ENCODE measurements at regions not wholly inside any gene's neighbourhood (a gene's known extent, or its start where the extent isn't known, plus 50 kb on each side); places are given as distances from the start of the nearest gene placed in this dataset.

DNA sequence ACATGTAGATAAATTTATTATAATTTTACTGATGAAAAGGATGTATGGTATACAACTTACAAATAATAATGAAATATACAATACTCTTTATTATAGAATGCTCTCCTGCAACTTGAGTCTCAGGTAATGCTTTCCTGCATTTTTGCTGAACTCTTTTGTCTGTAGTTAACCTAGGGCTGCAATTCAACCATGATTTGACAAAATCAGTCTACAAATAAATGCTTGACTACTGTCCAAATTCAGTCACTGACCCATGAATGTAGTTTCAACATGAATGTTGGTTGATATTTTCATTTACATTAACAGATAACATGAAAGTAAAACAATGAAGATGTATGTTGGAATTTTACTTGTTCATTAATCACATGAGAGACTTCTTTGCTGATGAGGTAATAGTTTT lies 320.9 kb downstream of the ZSWIM6 start:
- Histone ChIP-seq H3K4me3 (ENCODE audit: low read depth in 1 of 3, low read length in 3 of 3) (no peak overlapping the region), H3K36me3 (ENCODE audit: control insufficient read depth in 3 of 3, insufficient read depth in 2 of 3, low read depth in 1 of 3, low read length in 3 of 3) (no peaks in the 10 kb centered on the region), H3K27ac (ENCODE audit: low read depth in 1 of 3, low read length in 2 of 3) (no peak overlapping the region), H3K4me1 (ENCODE audit: control insufficient read depth in 3 of 3, insufficient read depth in 2 of 3, low read depth in 1 of 3, low read length in 2 of 3) (no peaks in the 10 kb centered on the region), H3K9me3 (ENCODE audit: control insufficient read depth in 2 of 2, insufficient read depth in 1 of 2, low read depth in 1 of 2, low read length in 1 of 2) (no peaks in the 10 kb centered on the region), H3K27me3 (ENCODE audit: control insufficient read depth in 3 of 3, insufficient read depth in 3 of 3, low read length in 3 of 3) (peaks cover 0 to 2% (median 0%) of the 10 kb centered on the region in 3 donors)
- FAIRE-seq (no peak), DNase-seq (no peak)

DNA sequence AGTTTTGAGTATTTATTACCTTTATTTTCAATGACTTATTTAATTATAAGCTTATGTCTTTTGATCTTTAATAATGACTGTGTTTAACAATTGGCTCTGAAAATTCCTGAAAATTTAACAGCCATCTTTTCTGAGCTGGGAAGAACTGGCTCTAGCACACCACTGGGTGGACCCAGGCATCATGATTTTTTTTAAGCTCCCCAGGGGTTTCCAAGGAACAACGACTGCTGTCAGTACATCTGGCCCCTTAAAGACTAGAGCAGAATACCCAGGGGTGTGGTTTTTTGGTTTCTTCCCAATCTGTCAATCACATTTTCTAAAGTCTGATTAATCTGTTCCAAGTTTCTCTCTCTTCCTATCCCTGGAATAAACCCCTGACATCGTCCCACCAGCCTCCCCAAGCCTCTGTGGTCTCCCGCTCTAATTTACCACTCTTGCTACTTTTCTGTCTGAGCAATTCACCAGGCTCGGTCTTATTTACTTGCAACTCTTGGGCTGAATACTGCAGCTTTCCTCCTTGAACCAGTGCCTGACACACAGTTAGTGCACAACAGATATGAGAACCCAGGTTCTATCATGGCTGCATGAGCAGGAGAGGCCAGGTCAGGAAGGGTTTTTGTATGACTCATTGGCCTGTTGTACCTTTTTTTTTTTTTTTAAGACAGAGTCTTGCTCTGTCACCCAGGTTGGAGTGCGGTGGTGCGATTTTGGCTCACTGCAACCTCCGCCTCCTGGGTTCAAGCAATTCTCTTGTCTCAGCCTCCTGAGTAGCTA lies 321.9 kb downstream of the ZSWIM6 start:
- Histone ChIP-seq H3K9me3 (ENCODE audit: control insufficient read depth in 2 of 2, insufficient read depth in 1 of 2, low read depth in 1 of 2, low read length in 1 of 2) (no peaks in the 10 kb centered on the region), H3K27ac (ENCODE audit: low read depth in 1 of 3, low read length in 2 of 3) (no peak overlapping the region), H3K27me3 (ENCODE audit: control insufficient read depth in 3 of 3, insufficient read depth in 3 of 3, low read length in 3 of 3) (peaks cover 0 to 2% (median 0%) of the 10 kb centered on the region in 3 donors), H3K4me3 (ENCODE audit: low read depth in 1 of 3, low read length in 3 of 3) (no peak overlapping the region), H3K4me1 (ENCODE audit: control insufficient read depth in 3 of 3, insufficient read depth in 2 of 3, low read depth in 1 of 3, low read length in 2 of 3) (peaks cover 0 to 4% (median 0%) of the 10 kb centered on the region in 3 donors), H3K36me3 (ENCODE audit: control insufficient read depth in 3 of 3, insufficient read depth in 2 of 3, low read depth in 1 of 3, low read length in 3 of 3) (no peaks in the 10 kb centered on the region)
- DNase-seq: no peak
- 87 to 91% (median 89%) methylated on average over 7 of the region's 7 CpGs for WGBS, 3 donors
- no peak for FAIRE-seq

DNA sequence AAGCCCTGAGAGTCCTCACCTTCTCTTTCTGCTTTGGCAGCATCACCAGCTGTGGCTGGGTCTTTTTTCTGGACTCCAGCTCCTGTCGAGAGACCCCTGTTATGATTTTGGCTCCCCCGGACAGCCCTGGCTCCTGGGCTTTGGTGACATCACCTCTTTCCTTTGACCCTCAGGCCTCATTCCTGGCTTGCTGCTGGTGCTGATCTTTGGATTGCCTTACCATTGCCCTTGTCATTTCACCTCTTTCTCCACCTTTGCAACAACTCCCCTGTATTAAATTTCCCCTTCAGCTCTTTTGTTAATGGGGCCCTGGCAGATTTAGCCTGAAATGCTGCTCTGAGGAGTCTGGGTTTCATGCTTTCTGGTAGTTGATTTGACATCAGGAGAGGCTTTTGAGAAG lies 322.8 kb downstream of the ZSWIM6 start:
- DNase-seq (no peak), FAIRE-seq (no peak)
- H3K4me1 ChIP-seq (ENCODE audit: control insufficient read depth in 3 of 3, insufficient read depth in 2 of 3, low read depth in 1 of 3, low read length in 2 of 3): peaks cover 0 to 6% (median 0%) of the 10 kb centered on the region in 3 donors
- no peaks in the 10 kb centered on the region for H3K36me3 ChIP-seq (ENCODE audit: control insufficient read depth in 3 of 3, insufficient read depth in 2 of 3, low read depth in 1 of 3, low read length in 3 of 3)
- no peak overlapping the region for H3K27ac ChIP-seq (ENCODE audit: low read depth in 1 of 3, low read length in 2 of 3)
- H3K27me3 ChIP-seq (ENCODE audit: control insufficient read depth in 3 of 3, insufficient read depth in 3 of 3, low read length in 3 of 3): peaks cover 0 to 2% (median 0%) of the 10 kb centered on the region in 3 donors
- H3K4me3 ChIP-seq (ENCODE audit: low read depth in 1 of 3, low read length in 3 of 3): no peak overlapping the region
- no peaks in the 10 kb centered on the region for H3K9me3 ChIP-seq (ENCODE audit: control insufficient read depth in 2 of 2, insufficient read depth in 1 of 2, low read depth in 1 of 2, low read length in 1 of 2)
- 90 to 92% (median 91%) methylated on average over 2 of the region's 2 CpGs for WGBS, 3 donors

DNA sequence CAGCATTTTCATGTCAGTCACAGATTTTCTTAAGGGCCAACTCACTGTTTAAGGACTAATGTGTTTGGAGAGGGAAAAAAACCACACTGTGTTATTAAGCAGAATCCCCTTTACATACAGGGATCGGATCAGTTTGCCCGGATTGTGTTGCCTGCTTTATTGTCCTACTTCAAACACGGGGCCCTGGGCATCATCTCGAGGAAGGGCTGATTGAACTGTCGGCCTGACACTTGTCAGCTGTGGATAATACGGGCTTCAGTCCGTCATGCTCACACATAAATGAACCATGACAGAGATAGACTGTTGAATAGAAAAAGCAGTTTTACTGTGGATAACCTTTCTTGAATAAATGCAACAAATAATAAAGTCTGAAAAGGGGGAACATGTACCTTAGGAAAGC lies 325.0 kb downstream of the ZSWIM6 start:
- Histone ChIP-seq H3K4me3 (ENCODE audit: low read depth in 1 of 3, low read length in 3 of 3) (no peak overlapping the region), H3K27ac (ENCODE audit: low read depth in 1 of 3, low read length in 2 of 3) (no peak overlapping the region), H3K4me1 (ENCODE audit: control insufficient read depth in 3 of 3, insufficient read depth in 2 of 3, low read depth in 1 of 3, low read length in 2 of 3) (peaks cover 0 to 6% (median 0%) of the 10 kb centered on the region in 3 donors), H3K27me3 (ENCODE audit: control insufficient read depth in 3 of 3, insufficient read depth in 3 of 3, low read length in 3 of 3) (peaks cover 0 to 2% (median 0%) of the 10 kb centered on the region in 3 donors), H3K9me3 (ENCODE audit: control insufficient read depth in 2 of 2, insufficient read depth in 1 of 2, low read depth in 1 of 2, low read length in 1 of 2) (no peaks in the 10 kb centered on the region), H3K36me3 (ENCODE audit: control insufficient read depth in 3 of 3, insufficient read depth in 2 of 3, low read depth in 1 of 3, low read length in 3 of 3) (no peaks in the 10 kb centered on the region)
- DNase-seq (no peak), FAIRE-seq (no peak)
- WGBS, 3 donors: 84 to 93% (median 87%) methylated on average over 7 of the region's 7 CpGs

DNA sequence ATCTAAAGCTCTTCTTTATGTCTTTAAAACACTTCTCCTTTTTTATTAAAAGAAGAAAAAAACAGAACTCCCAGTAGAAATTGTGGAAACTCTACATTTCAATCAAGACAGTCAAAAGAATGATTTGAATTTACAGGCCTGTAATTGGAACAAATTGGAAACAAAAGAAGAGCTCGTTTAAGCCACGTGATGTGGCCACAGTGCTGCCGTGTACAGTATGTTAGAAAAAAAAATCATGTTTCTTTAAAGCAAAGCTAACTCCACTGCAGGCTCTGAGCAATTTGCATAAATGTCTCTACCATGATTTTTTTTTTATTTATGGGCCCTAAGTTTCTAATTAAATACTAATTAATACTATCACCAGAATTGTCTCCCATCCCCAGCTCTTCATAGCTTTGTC lies 325.6 kb downstream of the ZSWIM6 start:
- FAIRE-seq: no peak
- no peak overlapping the region for H3K27ac ChIP-seq (ENCODE audit: low read depth in 1 of 3, low read length in 2 of 3)
- peaks cover 0 to 2% (median 0%) of the 10 kb centered on the region in 3 donors for H3K27me3 ChIP-seq (ENCODE audit: control insufficient read depth in 3 of 3, insufficient read depth in 3 of 3, low read length in 3 of 3)
- DNase-seq: no peak
- H3K4me1 ChIP-seq (ENCODE audit: control insufficient read depth in 3 of 3, insufficient read depth in 2 of 3, low read depth in 1 of 3, low read length in 2 of 3): peaks cover 0 to 6% (median 0%) of the 10 kb centered on the region in 3 donors
- H3K4me3 ChIP-seq (ENCODE audit: low read depth in 1 of 3, low read length in 3 of 3): no peak overlapping the region
- no peaks in the 10 kb centered on the region for H3K9me3 ChIP-seq (ENCODE audit: control insufficient read depth in 2 of 2, insufficient read depth in 1 of 2, low read depth in 1 of 2, low read length in 1 of 2)
- no peaks in the 10 kb centered on the region for H3K36me3 ChIP-seq (ENCODE audit: control insufficient read depth in 3 of 3, insufficient read depth in 2 of 3, low read depth in 1 of 3, low read length in 3 of 3)
- 55 to 76% (median 72%) methylated on average over 3 of the region's 3 CpGs for WGBS, 3 donors

DNA sequence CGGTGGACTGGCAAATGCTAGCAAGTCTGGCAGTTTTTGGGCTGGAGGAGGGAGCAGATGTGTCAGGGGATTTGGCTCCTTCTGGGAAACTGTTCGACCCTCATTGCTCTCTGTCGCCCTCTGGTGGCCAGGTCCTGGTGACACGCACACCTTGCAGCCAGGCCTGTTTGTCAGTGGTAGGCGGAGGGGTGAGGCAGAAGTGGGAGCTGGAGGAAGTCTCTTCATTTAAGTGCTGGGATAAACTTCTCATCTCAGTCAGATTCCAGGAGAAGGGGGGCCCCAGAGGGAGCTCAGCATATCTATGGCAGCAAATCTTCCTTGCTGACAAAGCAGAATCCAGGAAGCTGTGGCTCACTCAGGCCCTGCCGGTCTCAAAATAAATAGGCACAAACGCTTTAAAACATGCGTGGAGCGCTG lies 326.5 kb downstream of the ZSWIM6 start:
- peaks cover 0 to 2% (median 0%) of the 10 kb centered on the region in 3 donors for H3K27me3 ChIP-seq (ENCODE audit: control insufficient read depth in 3 of 3, insufficient read depth in 3 of 3, low read length in 3 of 3)
- peak overlapping the region in 1 of 3 donors; percentile 60 for H3K27ac ChIP-seq (ENCODE audit: low read depth in 1 of 3, low read length in 2 of 3)
- no peak for FAIRE-seq
- DNase-seq: peak; percentile 80 to 88
- no peaks in the 10 kb centered on the region for H3K36me3 ChIP-seq (ENCODE audit: control insufficient read depth in 3 of 3, insufficient read depth in 2 of 3, low read depth in 1 of 3, low read length in 3 of 3)
- no peaks in the 10 kb centered on the region for H3K9me3 ChIP-seq (ENCODE audit: control insufficient read depth in 2 of 2, insufficient read depth in 1 of 2, low read depth in 1 of 2, low read length in 1 of 2)
- H3K4me1 ChIP-seq (ENCODE audit: control insufficient read depth in 3 of 3, insufficient read depth in 2 of 3, low read depth in 1 of 3, low read length in 2 of 3): peaks cover 0 to 6% (median 0%) of the 10 kb centered on the region in 3 donors
- WGBS, 3 donors: 30 to 35% (median 35%) methylated on average over 9 of the region's 9 CpGs
- peak overlapping the region in 1 of 3 donors; percentile 12 for H3K4me3 ChIP-seq (ENCODE audit: low read depth in 1 of 3, low read length in 3 of 3)

DNA sequence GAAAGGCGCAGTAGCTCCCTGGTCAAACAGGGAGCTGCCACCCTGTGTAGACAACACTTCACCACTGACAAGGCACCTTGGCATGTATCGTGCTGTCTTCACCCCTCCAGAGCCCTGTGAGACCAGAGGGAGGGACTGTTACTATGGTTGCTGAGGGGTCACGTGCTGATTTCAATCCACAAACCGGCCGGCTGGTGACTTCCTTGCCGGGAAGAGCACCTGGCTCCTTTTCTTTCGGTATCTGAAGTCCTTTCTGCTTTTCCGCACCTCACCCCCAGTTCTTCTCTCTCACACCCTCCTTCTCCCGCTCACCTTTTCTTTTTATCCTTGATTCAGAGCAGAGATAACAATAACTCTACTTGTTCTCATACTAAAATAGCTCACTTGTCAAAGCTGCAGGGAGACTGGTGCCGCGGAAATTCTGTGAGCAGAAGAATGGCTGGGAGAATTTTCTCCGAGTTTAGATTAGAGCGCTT lies 327.2 kb downstream of the ZSWIM6 start:
- Histone ChIP-seq H3K4me1 (ENCODE audit: control insufficient read depth in 3 of 3, insufficient read depth in 2 of 3, low read depth in 1 of 3, low read length in 2 of 3) (peaks cover 0 to 6% (median 0%) of the 10 kb centered on the region in 3 donors), H3K36me3 (ENCODE audit: control insufficient read depth in 3 of 3, insufficient read depth in 2 of 3, low read depth in 1 of 3, low read length in 3 of 3) (no peaks in the 10 kb centered on the region), H3K9me3 (ENCODE audit: control insufficient read depth in 2 of 2, insufficient read depth in 1 of 2, low read depth in 1 of 2, low read length in 1 of 2) (no peaks in the 10 kb centered on the region), H3K4me3 (ENCODE audit: low read depth in 1 of 3, low read length in 3 of 3) (peak overlapping the region in 2 of 3 donors; percentile 12 to 24), H3K27ac (ENCODE audit: low read depth in 1 of 3, low read length in 2 of 3) (peak overlapping the region in 1 of 3 donors; percentile 60), H3K27me3 (ENCODE audit: control insufficient read depth in 3 of 3, insufficient read depth in 3 of 3, low read length in 3 of 3) (no peaks in the 10 kb centered on the region)
- WGBS, 3 donors: 29 to 65% (median 40%) methylated on average over 13 of the region's 13 CpGs
- DNase-seq: peak; percentile 80 to 89
- FAIRE-seq: no peak

DNA sequence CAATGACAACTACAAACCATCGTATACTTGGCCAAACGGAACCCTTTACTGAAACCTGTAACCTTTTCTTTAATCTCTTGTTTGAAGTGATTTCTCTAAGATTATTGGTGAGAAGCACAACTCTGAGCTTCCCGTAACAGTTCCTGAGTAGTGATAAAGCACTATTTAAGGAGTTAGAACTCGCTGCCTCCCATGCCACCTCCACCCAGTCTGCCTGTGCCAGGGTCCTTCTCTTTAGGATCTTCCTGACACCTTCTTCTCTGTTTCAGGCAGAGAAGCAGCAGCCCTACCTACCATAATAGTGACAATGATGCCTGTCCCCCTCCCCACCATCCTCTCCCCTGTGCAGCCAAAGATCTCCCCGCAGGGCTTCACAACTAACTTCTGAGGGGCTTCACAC lies 330.6 kb downstream of the ZSWIM6 start:
- no peak for DNase-seq
- WGBS, 3 donors: 91 to 92% (median 92%) methylated on average over 5 of the region's 5 CpGs
- Histone ChIP-seq H3K4me1 (ENCODE audit: control insufficient read depth in 3 of 3, insufficient read depth in 2 of 3, low read depth in 1 of 3, low read length in 2 of 3) (peaks cover 0 to 13% (median 0%) of the 10 kb centered on the region in 3 donors), H3K4me3 (ENCODE audit: low read depth in 1 of 3, low read length in 3 of 3) (no peak overlapping the region), H3K27ac (ENCODE audit: low read depth in 1 of 3, low read length in 2 of 3) (no peak overlapping the region), H3K9me3 (ENCODE audit: control insufficient read depth in 2 of 2, insufficient read depth in 1 of 2, low read depth in 1 of 2, low read length in 1 of 2) (no peaks in the 10 kb centered on the region), H3K27me3 (ENCODE audit: control insufficient read depth in 3 of 3, insufficient read depth in 3 of 3, low read length in 3 of 3) (no peaks in the 10 kb centered on the region), H3K36me3 (ENCODE audit: control insufficient read depth in 3 of 3, insufficient read depth in 2 of 3, low read depth in 1 of 3, low read length in 3 of 3) (no peaks in the 10 kb centered on the region)
- no peak for FAIRE-seq

All from small intestine (tissue), 7 donors.